H1 (cell line): ENCODE measurements at regions not wholly inside any gene's neighbourhood (a gene's known extent, or its start where the extent isn't known, plus 50 kb on each side); places are given as distances from the start of the nearest gene placed in this dataset.

Experiments
- CTCF ChIP-seq, 3 experiments: IDR thresholded peaks; 1 replicate in 2 of 3; 2 replicates in 1 of 3; pipeline versions ENCODE4 v1.5.1 to v1.6.1; 2011; ENCODE audit warnings: low read length in 3 of 3, mild to moderate bottlenecking in 3 of 3, inconsistent platforms in 2 of 3, low read depth in 1 of 3, moderate library complexity in 1 of 3; ENCODE audit not compliant: insufficient read depth in 1 of 3; ENCODE audit errors: control extremely low read depth in 1 of 3
- EGR1 ChIP-seq: IDR thresholded peaks from 2 replicates; pipeline ENCODE4 v1.6.1; 2011; ENCODE audit warnings: low read depth, low read length, borderline replicate concordance
- EP300 ChIP-seq, 2 experiments: IDR thresholded peaks; 1 replicate in 1 of 2; 2 replicates in 1 of 2; pipeline ENCODE4 v1.6.1; 2011 to 2012; ENCODE audit warnings: low read depth in 2 of 2, low read length in 2 of 2, mild to moderate bottlenecking in 2 of 2, borderline replicate concordance in 1 of 2, inconsistent platforms in 1 of 2, moderate library complexity in 1 of 2
- POLR2AphosphoS5 ChIP-seq: IDR thresholded peaks from 2 replicates; pipeline ENCODE4 v1.6.1; 2011; ENCODE audit warnings: low read depth, low read length
- SAP30 ChIP-seq: fragments of 300-600 bp; sonication (generic); IDR thresholded peaks from 2 replicates; pipeline ENCODE4 v1.7.1; 2012; ENCODE audit warnings: low read length, moderate library complexity, mild to moderate bottlenecking, inconsistent platforms; ENCODE audit not compliant: insufficient read depth, insufficient replicate concordance
- SIN3A ChIP-seq, 2 experiments: IDR thresholded peaks in 1 of 2; conservative IDR thresholded peaks in 1 of 2; 2 replicates each; pipeline ENCODE4 v1.6.1; 2011 to 2012; ENCODE audit warnings: low read length in 2 of 2, improper control_type of control experiment in 1 of 2, low read depth in 1 of 2, mild to moderate bottlenecking in 1 of 2
- SUZ12 ChIP-seq: fragments of 200-600 bp; sonication (generic); IDR thresholded peaks from 2 replicates; pipeline ENCODE4 v1.6.1; 2012; ENCODE audit warnings: mild to moderate bottlenecking, inconsistent platforms, low read length, moderate library complexity, mixed read lengths
- YY1 ChIP-seq: IDR thresholded peaks from 2 replicates; pipeline ENCODE4 v1.6.1; 2011; ENCODE audit warnings: low read depth, mild to moderate bottlenecking, low read length

- TF ChIP-seq CTCF (IDR thresholded peaks at IDR 0.05; ENCODE audit: control extremely low read depth in 1 of 3, insufficient read depth in 1 of 3, low read depth in 1 of 3, low read length in 3 of 3) (no peak), YY1 (no peak), SIN3A (conservative IDR thresholded peaks at IDR 0.05 in 1 of 2, IDR thresholded peaks at IDR 0.05 in 1 of 2; ENCODE audit: low read depth in 1 of 2, low read length in 2 of 2) (no peak), SUZ12 (no peak), SAP30 (no peak), EP300 (IDR thresholded peaks at IDR 0.05; ENCODE audit: borderline replicate concordance in 1 of 2, low read depth in 2 of 2, low read length in 2 of 2) (no peak), POLR2AphosphoS5 (no peak), EGR1 (no peak)
Observed at GRCh38 chr16:52353249-52353648, 193.7 kb downstream of the TOX3 start.
